Inflammatory macrophage treated with lipopolysaccharide for 1 hour (primary cell): ENCODE measurements at regions not wholly inside any gene's neighbourhood (a gene's known extent, or its start where the extent isn't known, plus 50 kb on each side); places are given as distances from the start of the nearest gene placed in this dataset.

Source experiments
- DNase-seq, 2 donors: peaks; one replicate each; pipeline ENCODE4 v3.0.0-alpha.2; 2020 to 2022

GRCh38 chr5:74074111-74074510 is 448.1 kb downstream of the ARHGEF28 start:
- DNase-seq: no peak

DNA sequence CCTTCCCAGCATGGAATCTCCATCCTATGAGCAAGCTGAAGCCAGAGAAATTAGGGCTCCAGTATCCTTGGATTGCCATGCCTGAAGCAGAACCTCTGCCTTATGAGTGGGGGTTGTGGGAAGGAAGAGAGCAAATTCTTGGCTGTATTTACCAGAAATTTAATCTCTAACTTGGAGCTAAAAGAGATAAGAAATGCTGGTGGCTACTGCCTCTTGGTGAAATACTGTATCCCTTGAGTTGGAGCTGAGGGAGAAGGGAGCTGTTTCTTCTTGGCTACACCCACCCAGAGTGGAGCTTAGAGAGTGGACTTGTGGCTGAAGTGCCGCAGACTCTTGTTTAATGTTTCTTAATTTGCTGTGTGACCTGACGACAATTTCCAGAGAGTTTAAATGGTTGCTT is 447.3 kb downstream of the ARHGEF28 start:
- DNase-seq: no peak

- DNase-seq: no peak
These were observed 446.6 kb downstream of the ARHGEF28 start for GRCh38 chr5:74072646-74073045.

DNA sequence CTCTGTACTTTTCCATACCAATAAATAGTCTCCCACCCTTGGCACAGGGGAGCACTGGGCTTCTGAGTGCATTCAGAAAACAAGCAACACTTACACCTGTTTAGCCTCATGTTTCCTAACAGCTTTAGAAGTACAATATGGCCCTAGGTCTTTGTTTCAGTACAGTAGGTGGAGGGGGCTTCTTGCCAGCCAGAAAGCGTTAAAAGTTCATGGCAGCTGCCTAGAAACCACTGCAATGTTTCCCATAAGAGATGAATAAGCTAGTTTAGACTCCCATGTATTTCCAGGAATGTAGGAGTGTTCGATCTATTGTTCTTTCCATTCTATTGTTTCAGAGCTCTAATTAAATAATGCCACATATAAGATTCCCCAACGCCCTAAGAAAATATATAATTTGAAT is 444.8 kb downstream of the ARHGEF28 start:
- no peak for DNase-seq

GRCh38 chr5:74069741-74070140 is 443.7 kb downstream of the ARHGEF28 start:
- no peak for DNase-seq

DNA sequence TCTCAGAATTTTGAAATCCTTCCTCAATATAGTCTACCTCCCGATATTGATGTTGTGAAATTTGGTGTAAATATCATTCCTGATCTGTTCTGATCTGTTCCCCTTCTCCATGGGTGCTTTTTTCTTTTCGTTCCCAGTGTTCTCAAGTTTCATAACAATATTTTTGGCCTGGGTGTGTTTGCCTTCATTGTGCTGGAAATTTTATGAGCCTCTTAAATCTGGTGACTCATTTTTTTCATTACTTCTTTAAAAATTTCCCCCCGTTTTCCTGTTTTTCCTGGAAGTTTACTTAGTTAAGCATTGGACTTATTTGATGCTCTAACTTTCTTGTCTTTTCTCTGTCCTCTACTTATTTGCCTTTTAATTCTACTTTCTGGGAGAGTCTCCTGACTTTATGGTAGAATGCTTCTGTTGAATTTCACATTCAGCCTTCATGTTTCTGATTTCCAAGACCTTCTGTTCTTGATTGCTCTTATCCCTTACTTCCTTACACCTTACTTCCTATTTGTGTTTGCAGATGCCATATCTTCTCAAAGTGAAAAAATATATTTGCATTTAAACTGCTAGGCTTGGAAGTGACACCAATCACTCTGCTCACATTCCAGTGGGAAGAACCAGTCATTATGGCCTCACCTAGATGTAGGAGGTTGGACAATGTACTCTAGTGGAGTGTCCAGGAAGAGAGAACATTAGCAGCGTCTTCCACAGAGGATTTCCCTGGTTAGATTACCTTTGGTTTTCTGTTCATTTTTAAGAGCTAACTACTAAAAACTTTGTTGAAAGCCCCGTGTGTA is 441.9 kb downstream of the ARHGEF28 start:
- DNase-seq: no peak

DNA sequence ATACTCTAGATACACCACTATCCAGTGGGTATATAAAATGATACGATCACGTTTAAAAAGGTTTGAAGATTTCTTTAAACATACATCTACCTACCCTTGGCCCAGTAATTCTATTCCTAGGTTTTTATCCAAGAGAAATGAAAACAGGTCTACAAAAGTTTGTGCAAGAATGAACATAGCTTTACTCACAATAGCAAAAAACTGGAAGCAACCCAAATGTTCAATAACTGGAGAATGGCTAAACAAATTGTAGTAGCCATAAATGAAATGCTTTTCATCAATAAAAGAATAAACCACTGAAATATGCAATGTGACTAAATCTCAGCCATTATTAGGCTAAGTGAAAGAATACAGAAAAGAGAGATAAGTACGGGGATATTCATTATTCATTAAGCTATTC is 438.9 kb downstream of the ARHGEF28 start:
- DNase-seq: no peak

DNA sequence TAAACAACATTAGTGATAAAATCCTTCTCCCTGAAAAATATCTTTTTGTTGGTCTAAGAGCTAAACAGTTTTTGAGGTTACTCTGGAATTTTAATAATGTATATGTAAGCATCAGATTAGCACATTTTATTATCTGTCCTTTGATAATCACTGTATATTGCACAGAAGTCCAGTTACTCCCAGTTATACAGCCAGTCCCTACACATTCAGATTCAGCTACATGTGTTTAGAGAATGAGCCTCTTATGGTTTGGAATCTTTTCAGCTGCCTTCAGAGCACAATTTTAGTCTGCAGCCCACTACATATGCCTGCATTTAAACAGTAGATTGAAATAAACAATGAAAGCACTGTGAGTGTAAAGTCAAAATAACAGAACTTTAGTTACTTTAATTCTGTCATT is 438.2 kb downstream of the ARHGEF28 start:
- no peak for DNase-seq

DNA sequence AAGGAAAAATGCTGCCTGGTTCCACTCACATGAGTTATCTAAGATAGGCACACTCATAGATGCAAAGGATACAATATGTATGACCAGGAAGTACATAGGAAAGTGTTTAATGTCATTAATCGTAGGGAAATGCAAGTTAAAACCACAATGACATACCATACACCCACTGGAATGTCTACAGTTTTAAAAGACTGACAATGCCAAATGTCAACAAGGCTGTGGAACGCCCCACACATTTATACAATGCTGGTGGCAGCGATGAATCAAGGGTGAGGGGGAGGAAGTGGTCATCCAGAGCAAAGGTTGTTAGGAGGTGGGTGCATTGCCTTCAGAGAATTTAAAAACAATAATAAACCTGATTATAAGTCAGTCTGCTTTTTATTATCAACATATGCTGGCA is 437.8 kb downstream of the ARHGEF28 start:
- DNase-seq: peak; percentile 53 to 86

DNA sequence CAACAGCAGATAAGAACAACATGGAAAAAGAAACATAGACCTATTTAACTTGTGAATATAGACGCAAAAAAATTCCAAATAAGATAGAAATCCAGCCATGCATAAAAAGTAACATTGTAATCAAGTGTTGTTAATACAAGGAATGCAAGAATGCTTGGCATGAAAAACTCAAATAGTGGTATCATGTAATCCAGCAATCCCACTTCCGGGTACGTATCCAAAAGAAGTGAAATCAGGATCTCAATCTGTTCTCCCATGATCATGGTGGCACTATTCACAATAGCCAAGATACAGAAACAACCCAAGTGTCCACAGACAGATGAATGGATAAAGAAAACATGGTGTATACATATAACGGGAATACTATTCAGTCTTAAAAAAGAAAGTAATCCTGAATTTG is 437.4 kb downstream of the ARHGEF28 start:
- no peak for DNase-seq

GRCh38 chr5:74061292-74061691 is 435.3 kb downstream of the ARHGEF28 start:
- no peak for DNase-seq

GRCh38 chr5:74059706-74060105 is 433.7 kb downstream of the ARHGEF28 start:
- DNase-seq: peak; percentile 53 to 77

DNA sequence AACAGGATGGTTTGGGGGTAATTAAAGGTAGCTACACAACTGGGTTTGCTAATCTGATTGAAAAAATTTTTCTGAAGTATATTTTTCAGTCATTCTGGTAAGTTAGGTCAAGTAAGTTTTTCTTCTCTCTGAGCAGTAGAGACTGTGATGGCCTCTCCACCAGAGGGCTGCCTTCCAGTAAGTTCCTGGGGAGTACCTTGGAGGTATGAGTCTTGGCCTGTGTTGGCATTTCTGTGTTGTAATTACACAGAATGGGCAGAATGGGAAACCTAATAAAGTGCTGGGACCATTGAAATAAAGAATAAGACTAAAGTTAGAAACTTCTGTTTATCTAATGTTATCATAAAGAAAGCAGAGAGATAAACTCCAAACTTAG is 430.8 kb downstream of the ARHGEF28 start:
- DNase-seq: no peak

GRCh38 chr5:74056107-74056788 is 430.3 kb downstream of the ARHGEF28 start:
- DNase-seq: peak in 1 of 2 donors; percentile 33

GRCh38 chr5:74055486-74056106 is 429.6 kb downstream of the ARHGEF28 start:
- DNase-seq: no peak

- no peak for DNase-seq
These were observed 428.8 kb downstream of the ARHGEF28 start for GRCh38 chr5:74054641-74055421.

GRCh38 chr5:74054139-74054538 is 428.1 kb downstream of the ARHGEF28 start:
- DNase-seq: no peak

GRCh38 chr5:74052441-74053221 is 426.6 kb downstream of the ARHGEF28 start:
- DNase-seq: no peak

GRCh38 chr5:74051076-74051475 is 425.1 kb downstream of the ARHGEF28 start:
- no peak for DNase-seq

GRCh38 chr5:74044936-74045335 is 418.9 kb downstream of the ARHGEF28 start:
- no peak for DNase-seq

DNA sequence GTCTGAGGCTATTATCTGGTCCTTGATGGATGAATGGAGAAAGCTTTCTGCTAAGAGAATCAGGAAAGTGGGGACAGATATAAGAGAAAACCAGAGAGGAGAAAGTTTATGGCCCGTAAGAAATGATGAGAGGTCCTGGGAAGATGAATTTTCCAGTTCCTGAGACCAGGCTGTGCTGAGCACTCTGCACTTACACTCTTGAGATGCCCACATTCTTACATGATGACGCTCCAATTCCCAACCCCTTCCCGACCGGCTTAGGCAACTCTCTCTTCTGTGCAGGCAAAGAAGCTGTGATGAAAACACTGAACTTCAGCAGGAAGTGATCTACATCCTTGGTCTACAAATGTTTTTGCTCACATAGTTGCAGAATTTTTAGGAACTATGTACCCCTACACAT is 417.0 kb downstream of the ARHGEF28 start:
- peak; percentile 4 to 41 for DNase-seq

GRCh38 chr5:74042559-74042958 is 416.6 kb downstream of the ARHGEF28 start:
- DNase-seq: peak in 1 of 2 donors; percentile 24
